Stomach (tissue), 8 donors: ENCODE measurements at regions not wholly inside any gene's neighbourhood (a gene's known extent, or its start where the extent isn't known, plus 50 kb on each side); places are given as distances from the start of the nearest gene placed in this dataset.

ENCODE experiments used
- DNase-seq, 2 donors: peaks; one replicate each; pipeline versions ENCODE4 v3.0.0 to v3.0.0-alpha.2; 2013 to 2019
- H3K27ac ChIP-seq, 5 donors: fragments of 200-600 bp in 4 of 5; sonication (generic) in 4 of 5; one replicate each; pipeline ENCODE4 v1.5.1; 2013 to 2019; ENCODE audit warnings: mild to moderate bottlenecking in 1 of 5, moderate library complexity in 1 of 5
- H3K27me3 ChIP-seq, 3 donors: fragments of 200-600 bp; sonication (generic); one replicate each; pipeline ENCODE4 v1.5.1; 2017 to 2019; ENCODE audit warnings: mixed run types in 1 of 3
- H3K36me3 ChIP-seq, 4 donors: fragments of 200-600 bp; sonication (generic); 1 replicate in 3 of 4; 2 replicates in 1 of 4; pipeline ENCODE4 v1.5.1; 2016 to 2019
- H3K4me1 ChIP-seq, 4 donors: fragments of 200-600 bp; sonication (generic); one replicate each; pipeline ENCODE4 v1.5.1; 2016 to 2019
- H3K4me3 ChIP-seq, 4 donors: fragments of 200-600 bp; sonication (generic) in 3 of 4; one replicate each; pipeline ENCODE4 v1.5.1; 2016 to 2019; ENCODE audit warnings: mild to moderate bottlenecking in 1 of 4
- H3K9me3 ChIP-seq, 4 donors: fragments of 200-600 bp; sonication (generic); one replicate each; pipeline ENCODE4 v1.5.1; 2016 to 2019
- CTCF ChIP-seq, 7 experiments: fragments of 450-650 bp in 4 of 7; fragments of 200-600 bp in 3 of 7; sonication (generic) in 3 of 7; IDR thresholded peaks; one replicate each; pipeline ENCODE4 v1.5.1; 2016 to 2019; ENCODE audit warnings: antibody characterized with exemption in 7 of 7, control low read depth in 2 of 7, mild to moderate bottlenecking in 1 of 7
- EP300 ChIP-seq: sonication (generic); formaldehyde crosslinking; IDR thresholded peaks from one replicate; pipeline ENCODE4 v1.6.1; 2017; ENCODE audit warnings: antibody characterized with exemption
- POLR2A ChIP-seq, 4 donors: fragments of 450-650 bp; IDR thresholded peaks; one replicate each; pipeline ENCODE4 v1.6.1; 2016; ENCODE audit warnings: antibody characterized with exemption in 4 of 4, control low read depth in 2 of 4, mild to moderate bottlenecking in 1 of 4, moderate library complexity in 1 of 4
- POLR2AphosphoS5 ChIP-seq, 3 donors: sonication (generic); formaldehyde crosslinking; IDR thresholded peaks; one replicate each; pipeline ENCODE4 v1.6.1; 2016; ENCODE audit warnings: antibody characterized with exemption in 3 of 3
- WGBS, 5 donors: extraction: QIAGEN DNeasy Blood & Tissue Kit in 3 of 5; methylation state at CpG; one replicate each; pipeline versions ENCODE4 v1.1.5 to v1.1.7; 2013 to 2018; 5-methylcytosine and 5-hydroxymethylcytosine counted together
- intact Hi-C: fragments of 100-400 bp; cut with DNase I; formaldehyde crosslinking; loops from one replicate; pipeline ENCODE4 v1.15.1; 2023; ENCODE audit warnings: low total_unique reads
- donor health status: healthy with polysubstance abuse.
- donor health status: Bipolar disorder and iron deficiency.
- donor health status: healthy.

- Histone ChIP-seq H3K27ac (no peak overlapping the region), H3K36me3 (no peaks in the 10 kb centered on the region), H3K27me3 (no peaks in the 10 kb centered on the region), H3K9me3 (no peaks in the 10 kb centered on the region), H3K4me3 (no peak overlapping the region), H3K4me1 (no peaks in the 10 kb centered on the region)
- TF ChIP-seq POLR2A (IDR thresholded peaks at IDR 0.05) (no peak), EP300 (no peak), CTCF (IDR thresholded peaks at IDR 0.05) (peak in 2 of 7 experiments; percentile 20 to 36)
- WGBS, 5 donors, result 42 to 50% (median 48%) methylated on average over 4 of the region's 4 CpGs
- peak in 1 of 2 donors; percentile 35 for DNase-seq
- intact Hi-C loops, result no loop called here
Measured at GRCh38 chr6:141677598-141678211, 455.0 kb upstream of the GJE1 start.

- H3K27me3 ChIP-seq, result no peaks in the 10 kb centered on the region
- H3K9me3 ChIP-seq, result no peaks in the 10 kb centered on the region
- TF ChIP-seq POLR2AphosphoS5 (IDR thresholded peaks at IDR 0.05) (no peak), EP300 (no peak), CTCF (IDR thresholded peaks at IDR 0.05) (no peak), POLR2A (IDR thresholded peaks at IDR 0.05) (no peak)
- DNase-seq, result peak in 1 of 2 donors; percentile 9
- H3K36me3 ChIP-seq, result no peaks in the 10 kb centered on the region
- H3K4me3 ChIP-seq, result no peak overlapping the region
- intact Hi-C loops, result no loop called here
- no peak overlapping the region for H3K27ac ChIP-seq
- 30 to 51% (median 47%) methylated on average over 1 of the region's 1 CpG for WGBS, 5 donors
- H3K4me1 ChIP-seq, result no peaks in the 10 kb centered on the region
Measured at GRCh38 chr6:141675957-141676356, 456.8 kb upstream of the GJE1 start.

GRCh38 chr6:141669141-141669540 is 463.6 kb upstream of the GJE1 start:
- H3K36me3 ChIP-seq, result no peaks in the 10 kb centered on the region
- TF ChIP-seq POLR2A (IDR thresholded peaks at IDR 0.05), result no peak
- TF ChIP-seq EP300, result no peak
- no peak for TF ChIP-seq POLR2AphosphoS5 (IDR thresholded peaks at IDR 0.05)
- TF ChIP-seq CTCF (IDR thresholded peaks at IDR 0.05), result no peak

GRCh38 chr6:141667580-141668309 is 465.0 kb upstream of the GJE1 start:
- peaks cover 0 to 7% (median 2%) of the 10 kb centered on the region in 4 donors for H3K9me3 ChIP-seq
- TF ChIP-seq EP300, result no peak
- no peak for TF ChIP-seq POLR2A (IDR thresholded peaks at IDR 0.05)
- TF ChIP-seq POLR2AphosphoS5 (IDR thresholded peaks at IDR 0.05), result no peak
- intact Hi-C loops, result no loop called here
- H3K27me3 ChIP-seq, result no peaks in the 10 kb centered on the region
- 29 to 48% (median 44%) methylated on average over 3 of the region's 3 CpGs for WGBS, 5 donors
- H3K27ac ChIP-seq, result no peak overlapping the region
- H3K4me1 ChIP-seq, result no peaks in the 10 kb centered on the region
- no peak overlapping the region for H3K4me3 ChIP-seq
- DNase-seq, result no peak
- H3K36me3 ChIP-seq, result no peaks in the 10 kb centered on the region

More at GRCh38 chr6:141669141-141669540, 463.6 kb upstream of the GJE1 start:
- intact Hi-C loops, result no loop called here
- H3K27ac ChIP-seq, result no peak overlapping the region
- no peak overlapping the region for H3K4me3 ChIP-seq
- no peaks in the 10 kb centered on the region for H3K27me3 ChIP-seq
- 78 to 92% (median 86%) methylated on average over 7 of the region's 7 CpGs for WGBS, 5 donors
- no peak for DNase-seq
- H3K9me3 ChIP-seq, result peaks cover 0 to 7% (median 2%) of the 10 kb centered on the region in 4 donors
- no peaks in the 10 kb centered on the region for H3K4me1 ChIP-seq

GRCh38 chr6:141666187-141666586 is 466.5 kb upstream of the GJE1 start:
- DNase-seq, result no peak
- Histone ChIP-seq H3K9me3 (peaks cover 0 to 7% (median 2%) of the 10 kb centered on the region in 4 donors), H3K4me1 (no peaks in the 10 kb centered on the region), H3K36me3 (no peaks in the 10 kb centered on the region), H3K4me3 (no peak overlapping the region), H3K27ac (no peak overlapping the region), H3K27me3 (no peaks in the 10 kb centered on the region)
- intact Hi-C loops, result no loop called here
- TF ChIP-seq POLR2A (IDR thresholded peaks at IDR 0.05) (no peak), CTCF (IDR thresholded peaks at IDR 0.05) (no peak), POLR2AphosphoS5 (IDR thresholded peaks at IDR 0.05) (no peak), EP300 (no peak)
- 39 to 84% (median 44%) methylated on average over 1 of the region's 1 CpG for WGBS, 5 donors
